DOHH2 (cell line): ENCODE measurements at regions not wholly inside any gene's neighbourhood (a gene's known extent, or its start where the extent isn't known, plus 50 kb on each side); places are given as distances from the start of the nearest gene placed in this dataset.
"Not testable (repeated sequence)": the region's sequence is repeated elsewhere in the genome, so short reads cannot be mapped to it uniquely, and the experiment has no call there.

ENCODE experiments used
- H3F3A ChIP-seq: fragments of 200-600 bp; sonication (generic), shearing (Covaris generic); 2 replicates; pipeline ENCODE4 v1.6.0; 2016; ENCODE audit warnings: antibody characterized with exemption, mild to moderate bottlenecking; ENCODE audit not compliant: control insufficient read depth, insufficient read depth
- H3K27ac ChIP-seq: fragments of 200-600 bp; sonication (generic); 2 replicates; pipeline ENCODE4 v1.5.1; 2014; ENCODE audit warnings: low read depth, mild to moderate bottlenecking, low read length, moderate library complexity
- H3K27me3 ChIP-seq: fragments of 200-600 bp; sonication (generic); 2 replicates; pipeline ENCODE4 v1.6.1; 2014; ENCODE audit warnings: mild to moderate bottlenecking, low read length, mixed read lengths; ENCODE audit not compliant: control insufficient read depth
- H3K36me3 ChIP-seq: fragments of 200-600 bp; sonication (generic); 2 replicates; pipeline ENCODE4 v1.6.1; 2014; ENCODE audit warnings: mild to moderate bottlenecking, low read length, moderate library complexity, mixed read lengths; ENCODE audit not compliant: control insufficient read depth
- H3K4me1 ChIP-seq: fragments of 200-600 bp; sonication (generic); 2 replicates; pipeline ENCODE4 v1.6.1; 2014; ENCODE audit warnings: mild to moderate bottlenecking, low read length, mixed read lengths; ENCODE audit not compliant: control insufficient read depth
- H3K4me2 ChIP-seq: fragments of 200-600 bp; sonication (generic); 2 replicates; pipeline ENCODE4 v1.6.0; 2014; ENCODE audit warnings: mild to moderate bottlenecking, low read length, moderate library complexity
- H3K4me3 ChIP-seq: fragments of 200-600 bp; sonication (generic); 2 replicates; pipeline ENCODE4 v1.5.1; 2014; ENCODE audit warnings: mild to moderate bottlenecking, low read length, mixed read lengths
- H3K79me2 ChIP-seq: fragments of 200-600 bp; sonication (generic); 2 replicates; pipeline ENCODE4 v1.6.1; 2014; ENCODE audit warnings: mild to moderate bottlenecking, low read length, mixed read lengths; ENCODE audit not compliant: control insufficient read depth
- H3K9me2 ChIP-seq: fragments of 200-600 bp; sonication (generic); replicated peaks from 2 replicates; pipeline ENCODE4 v1.6.1; 2014; ENCODE audit warnings: mild to moderate bottlenecking, low read length, mixed read lengths; ENCODE audit not compliant: control insufficient read depth
- H3K9me3 ChIP-seq: fragments of 200-600 bp; sonication (generic); 2 replicates; pipeline ENCODE4 v1.6.1; 2014; ENCODE audit warnings: antibody characterized with exemption, low read length, mixed read lengths; ENCODE audit not compliant: control insufficient read depth, insufficient read depth
- H4K20me1 ChIP-seq: fragments of 200-600 bp; sonication (generic); 2 replicates; pipeline ENCODE4 v1.6.0; 2014; ENCODE audit warnings: low read depth, mild to moderate bottlenecking, antibody characterized with exemption, low read length, moderate library complexity; ENCODE audit not compliant: control insufficient read depth, insufficient read depth
- EZH2phosphoT487 ChIP-seq: fragments of 200-600 bp; sonication (generic); IDR thresholded peaks from 2 replicates; pipeline ENCODE4 v1.6.1; 2017; ENCODE audit warnings: borderline replicate concordance, mild to moderate bottlenecking, antibody characterized with exemption, low read length, moderate library complexity, mixed read lengths
- TF ChIP-seq, protein P1 (sequence below): fragments of 200-600 bp; sonication (generic); IDR thresholded peaks from one replicate; pipeline ENCODE4 v1.5.1; 2014; ENCODE audit warnings: antibody characterized with exemption, mild to moderate bottlenecking, low read depth, low read length; ENCODE audit not compliant: poor library complexity, severe bottlenecking

DNA sequence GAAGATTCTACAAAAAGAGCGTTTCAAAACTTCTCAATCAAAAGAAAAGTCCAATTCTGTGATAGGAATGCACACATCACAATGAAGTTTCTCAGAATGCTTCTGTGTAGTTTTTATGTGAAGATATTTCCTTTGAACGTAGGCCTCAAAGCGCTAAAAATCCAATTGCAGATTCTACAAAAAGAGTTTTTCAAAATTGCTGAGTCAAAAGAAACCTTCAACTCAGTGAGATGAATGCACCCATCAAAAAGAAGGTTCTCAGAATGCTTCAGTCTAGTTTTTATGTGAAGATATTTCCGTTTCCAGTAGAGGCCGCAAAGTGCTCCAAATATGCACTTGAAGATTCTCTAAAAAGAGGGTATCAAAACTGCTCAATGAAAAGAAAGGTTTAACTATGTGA, 319.7 kb upstream of the DEFB115 start:
- no peaks in the 10 kb centered on the region for H3F3A ChIP-seq
- no peak for TF ChIP-seq EZH2phosphoT487
- TF ChIP-seq, protein P1, sequence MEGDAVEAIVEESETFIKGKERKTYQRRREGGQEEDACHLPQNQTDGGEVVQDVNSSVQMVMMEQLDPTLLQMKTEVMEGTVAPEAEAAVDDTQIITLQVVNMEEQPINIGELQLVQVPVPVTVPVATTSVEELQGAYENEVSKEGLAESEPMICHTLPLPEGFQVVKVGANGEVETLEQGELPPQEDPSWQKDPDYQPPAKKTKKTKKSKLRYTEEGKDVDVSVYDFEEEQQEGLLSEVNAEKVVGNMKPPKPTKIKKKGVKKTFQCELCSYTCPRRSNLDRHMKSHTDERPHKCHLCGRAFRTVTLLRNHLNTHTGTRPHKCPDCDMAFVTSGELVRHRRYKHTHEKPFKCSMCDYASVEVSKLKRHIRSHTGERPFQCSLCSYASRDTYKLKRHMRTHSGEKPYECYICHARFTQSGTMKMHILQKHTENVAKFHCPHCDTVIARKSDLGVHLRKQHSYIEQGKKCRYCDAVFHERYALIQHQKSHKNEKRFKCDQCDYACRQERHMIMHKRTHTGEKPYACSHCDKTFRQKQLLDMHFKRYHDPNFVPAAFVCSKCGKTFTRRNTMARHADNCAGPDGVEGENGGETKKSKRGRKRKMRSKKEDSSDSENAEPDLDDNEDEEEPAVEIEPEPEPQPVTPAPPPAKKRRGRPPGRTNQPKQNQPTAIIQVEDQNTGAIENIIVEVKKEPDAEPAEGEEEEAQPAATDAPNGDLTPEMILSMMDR, result no peak
- H4K20me1 ChIP-seq, result no peaks in the 10 kb centered on the region
- no peaks in the 10 kb centered on the region for H3K9me3 ChIP-seq
- H3K4me3 ChIP-seq, result no peak overlapping the region
- H3K27me3 ChIP-seq, result no peaks in the 10 kb centered on the region
- H3K27ac ChIP-seq, result no peak overlapping the region
- H3K36me3 ChIP-seq, result no peaks in the 10 kb centered on the region
- H3K4me1 ChIP-seq, result no peaks in the 10 kb centered on the region
- H3K79me2 ChIP-seq, result no peaks in the 10 kb centered on the region
- no peaks in the 10 kb centered on the region for H3K9me2 ChIP-seq
- no peak overlapping the region for H3K4me2 ChIP-seq

DNA sequence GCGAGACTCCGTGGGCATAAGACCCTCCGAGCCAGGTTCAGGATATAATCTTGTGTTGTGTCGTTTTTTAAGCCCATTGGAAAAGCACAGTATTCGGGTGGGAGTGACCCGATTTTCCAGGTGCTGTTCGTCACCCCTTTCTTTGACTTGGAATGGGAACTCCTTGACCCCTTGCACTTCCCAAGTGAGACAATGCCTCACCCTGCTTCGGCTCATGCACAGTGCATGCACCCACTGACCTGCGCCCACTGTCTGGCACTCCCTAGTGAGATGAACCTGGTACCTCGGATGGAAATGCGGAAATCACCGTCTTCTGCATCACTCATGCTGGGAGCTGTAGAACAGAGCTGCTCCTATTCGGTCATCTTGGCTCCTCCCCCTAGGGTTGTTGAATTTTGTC, 307.7 kb upstream of the DEFB115 start:
- H3F3A ChIP-seq, result no peaks in the 10 kb centered on the region
- H3K9me3 ChIP-seq, result no peaks in the 10 kb centered on the region
- H3K4me1 ChIP-seq, result no peaks in the 10 kb centered on the region
- no peaks in the 10 kb centered on the region for H3K36me3 ChIP-seq
- H3K27me3 ChIP-seq, result no peaks in the 10 kb centered on the region
- H3K4me3 ChIP-seq, result no peak overlapping the region
- H3K9me2 ChIP-seq, result no peaks in the 10 kb centered on the region
- no peaks in the 10 kb centered on the region for H4K20me1 ChIP-seq
- no peak overlapping the region for H3K27ac ChIP-seq
- TF ChIP-seq EZH2phosphoT487, result no peak
- TF ChIP-seq, protein P1, result no peak
- H3K4me2 ChIP-seq, result no peak overlapping the region
- no peaks in the 10 kb centered on the region for H3K79me2 ChIP-seq

DNA sequence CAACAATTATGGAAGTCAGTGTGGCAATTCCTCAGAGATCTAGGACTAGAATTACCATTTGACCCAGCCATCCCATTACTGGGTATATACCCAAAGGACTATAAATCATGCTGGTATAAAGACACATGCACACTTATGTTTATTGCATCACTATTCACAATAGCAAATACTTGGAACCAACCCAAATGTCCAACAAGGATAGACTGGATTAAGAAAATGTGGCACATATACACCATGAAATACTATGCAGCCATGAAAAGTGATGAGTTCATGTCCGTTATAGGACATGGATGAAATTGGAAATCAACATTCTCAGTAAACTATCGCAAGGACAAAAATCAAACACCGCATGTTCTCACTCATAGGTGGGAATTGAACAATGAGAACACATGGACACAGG, 306.4 kb upstream of the DEFB115 start:
- not testable (repeated sequence) for H3K9me3 ChIP-seq, H3K9me2 ChIP-seq, H3F3A ChIP-seq, H3K27ac ChIP-seq, H3K27me3 ChIP-seq, H3K4me2 ChIP-seq, H3K4me1 ChIP-seq, H4K20me1 ChIP-seq, H3K36me3 ChIP-seq, H3K4me3 ChIP-seq, H3K79me2 ChIP-seq

DNA sequence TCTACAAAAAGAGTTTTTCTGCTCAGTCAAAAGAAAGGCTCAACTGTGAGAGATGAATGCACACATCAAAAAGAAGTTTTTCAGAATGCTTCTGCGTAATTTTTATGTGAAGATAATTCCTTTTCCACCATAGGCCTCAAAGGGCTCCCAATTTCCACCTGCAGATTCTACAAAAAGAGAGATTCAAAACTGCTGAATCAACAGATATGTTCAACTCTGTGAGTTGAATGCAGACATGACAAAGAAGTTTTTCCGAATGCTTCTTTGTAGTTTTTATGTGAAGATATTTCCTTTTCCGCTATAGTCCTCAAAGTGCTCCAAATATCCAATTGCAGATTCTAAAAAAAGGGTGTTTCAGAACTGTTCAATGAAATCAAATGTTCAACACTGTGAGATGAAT, 300.8 kb upstream of the DEFB115 start:
- not testable (repeated sequence) for H3K9me2 ChIP-seq, H3K27ac ChIP-seq, H3K27me3 ChIP-seq, H3K4me3 ChIP-seq, H3F3A ChIP-seq, H3K79me2 ChIP-seq, H3K36me3 ChIP-seq, H3K9me3 ChIP-seq, H3K4me2 ChIP-seq, H4K20me1 ChIP-seq, H3K4me1 ChIP-seq

DNA sequence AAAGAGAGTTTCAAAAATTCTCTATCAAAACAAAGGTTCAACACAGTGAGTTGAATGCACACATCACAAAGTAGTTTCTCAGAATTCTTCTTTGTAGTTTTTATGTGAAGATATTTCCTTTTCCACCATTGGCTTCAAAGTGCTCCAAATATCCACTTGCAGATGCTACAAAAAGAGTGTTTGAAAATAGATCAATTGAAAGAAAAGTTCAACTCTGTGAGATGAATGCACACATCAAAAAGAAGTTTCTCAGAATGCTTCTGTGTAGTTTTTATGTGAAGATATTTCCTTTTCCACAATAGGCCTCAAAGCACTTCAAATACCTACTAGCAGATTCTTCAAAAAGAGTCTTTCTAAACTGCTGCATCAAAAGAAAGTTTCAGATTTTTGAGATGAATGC, 298.3 kb upstream of the DEFB115 start:
- not testable (repeated sequence) for H3K27ac ChIP-seq, H3K27me3 ChIP-seq, H3K4me1 ChIP-seq, H4K20me1 ChIP-seq, H3K9me2 ChIP-seq, H3K4me3 ChIP-seq, H3K79me2 ChIP-seq, H3K36me3 ChIP-seq, H3K9me3 ChIP-seq, H3K4me2 ChIP-seq, H3F3A ChIP-seq
